Heart left ventricle (tissue), 13 donors: ENCODE measurements at regions not wholly inside any gene's neighbourhood (a gene's known extent, or its start where the extent isn't known, plus 50 kb on each side); places are given as distances from the start of the nearest gene placed in this dataset.

Experiments used
- CTCF ChIP-seq, 12 donors: fragments of 200-600 bp; sonication (generic) in 4 of 12; IDR thresholded peaks; one replicate each; pipeline versions ENCODE4 v1.5.0 to v1.8.0; 2018 to 2022; ENCODE audit warnings: antibody characterized with exemption in 12 of 12, mild to moderate bottlenecking in 5 of 12
- POLR2A ChIP-seq, 2 donors: fragments of 450-650 bp; IDR thresholded peaks; one replicate each; pipeline ENCODE4 v1.6.1; 2017; ENCODE audit warnings: antibody characterized with exemption in 2 of 2, mild to moderate bottlenecking in 2 of 2, moderate library complexity in 2 of 2
- donor health status: ischemic (EF 13 %, LVEDD 7.1; RV severe dilation, severe dysfunction).
- donor health status: DM: no; HTN: yes; CAD: no.
- donor health status: DM: no; HTN: no; CAD: no.
- donor health status: ischemic (EF 25% LVEDD 6.9; RV normal size, moderate dysfunction).
- donor health status: ischemic (EF 25% LVEDD 5.7; RV mildly dilated, moderate dysfunction).
- donor health status: ischemic (EF 35%, LVEDD 5.7; RV mildly dilated, moderate dysfunction).
- donor health status: nonischemic (EF 11% LVEDD 7.7; RV severe dilation, severe dysfunction).
- donor health status: DM: yes; HTN: yes; CAD: no.
- donor health status: PGD.
- donor health status: ischemic (EF 29% LVEDD 5.4; RV normal size, mild dysfunction).
- donor health status: nonischemic (EF 23%, LVEDD 6.1; RV moderate dilation, normal function).

- TF ChIP-seq POLR2A (IDR thresholded peaks at IDR 0.05) (no peak), CTCF (IDR thresholded peaks at IDR 0.05) (no peak)
Measured at GRCh38 chr10:105656856-105657255, 1015.8 kb downstream of the SORCS3 start.
